ENCODE measurements at regions not wholly inside any gene's neighbourhood (a gene's known extent, or its start where the extent isn't known, plus 50 kb on each side); places are given as distances from the start of the nearest gene placed in this dataset.
"Not testable (repeated sequence)": the region's sequence is repeated elsewhere in the genome, so short reads cannot be mapped to it uniquely, and the experiment has no call there.

DNA sequence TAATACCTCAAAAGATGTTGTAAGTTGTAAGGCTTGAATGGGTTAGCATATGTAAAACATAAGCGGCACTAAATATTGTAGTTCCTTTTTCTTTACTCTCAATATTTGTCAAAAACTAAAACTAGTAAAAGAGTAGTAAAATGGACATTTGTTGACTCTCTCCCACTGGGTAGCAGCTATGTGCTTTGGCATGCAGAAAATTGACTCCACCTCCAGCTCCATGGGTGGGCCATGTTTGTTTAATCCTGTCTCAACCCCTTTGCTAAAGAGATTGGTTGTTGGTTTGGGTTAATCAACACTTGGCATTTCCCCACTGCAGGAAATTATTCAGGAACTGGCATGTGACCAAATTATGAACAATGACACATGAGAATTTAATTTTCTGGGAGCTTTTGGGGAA, 114.8 kb downstream of the EOMES start:
- no peak for DNase-seq
- Histone ChIP-seq H4K20me1 (ENCODE audit: insufficient read depth) (no peaks in the 10 kb centered on the region), H3K36me3 (replicated peaks in 1 of 2; ENCODE audit: control insufficient read depth in 1 of 2, insufficient read depth in 2 of 2, low read length in 1 of 2) (no peaks in the 10 kb centered on the region), H2AFZ (ENCODE audit: low read depth) (no peak overlapping the region), H3K9ac (no peak overlapping the region), H3K27ac (ENCODE audit: low read depth in 2 of 2, low read length in 1 of 2) (no peak overlapping the region), H3K4me3 (ENCODE audit: low read depth in 2 of 2, low read length in 1 of 2) (no peak overlapping the region), H3K27me3 (ENCODE audit: insufficient read depth) (no peaks in the 10 kb centered on the region), H3K79me2 (ENCODE audit: insufficient read depth) (no peaks in the 10 kb centered on the region), H3K4me2 (no peak overlapping the region), H3F3A (replicated peaks; ENCODE audit: insufficient read depth) (no peaks in the 10 kb centered on the region), H3K9me3 (no peaks in the 10 kb centered on the region), H3K9me2 (no peaks in the 10 kb centered on the region), H3K4me1 (ENCODE audit: control insufficient read depth in 1 of 2, insufficient read depth in 2 of 2, low read depth in 1 of 2, low read length in 1 of 2) (peaks cover 0 to 10% of the 10 kb centered on the region in 2 experiments; a peak in 1 of 4 replicates)
- TF ChIP-seq NFIC (IDR thresholded peaks at IDR 0.05; ENCODE audit: borderline replicate concordance) (peak; percentile 17; the same call in 1 of the 2 replicates), TCF12 (IDR thresholded peaks at IDR 0.05) (no peak)
- ChIA-PET POLR2A (no interaction called here), CTCF (no interaction called here)
- 85% methylated on average over 1 of the region's 1 CpG for WGBS (ENCODE audit: low lambda C conversion rate)

DNA sequence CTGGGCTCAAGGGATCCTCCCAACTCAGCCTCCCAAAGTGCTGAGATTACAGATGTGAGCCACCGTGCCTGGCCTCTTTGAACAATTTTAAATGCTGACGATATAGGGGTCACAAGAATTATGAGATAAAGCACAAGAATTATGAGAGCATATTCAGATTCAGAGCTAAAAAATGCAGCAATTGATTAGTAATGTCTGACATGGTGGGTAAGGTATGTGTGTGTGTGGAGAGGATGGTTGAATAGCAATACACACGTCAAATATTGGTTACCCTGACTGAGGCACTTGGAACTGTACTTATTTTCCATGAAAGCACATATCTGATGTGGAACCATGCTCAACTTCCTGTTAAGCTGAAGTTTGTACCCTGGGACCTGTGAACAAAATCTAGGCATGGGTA, 115.6 kb downstream of the EOMES start:
- WGBS (ENCODE audit: low lambda C conversion rate): 35% methylated on average over 3 of the region's 3 CpGs
- Histone ChIP-seq H3K4me2 (no peak overlapping the region), H3K9me3 (no peaks in the 10 kb centered on the region), H3K4me1 (ENCODE audit: control insufficient read depth in 1 of 2, insufficient read depth in 2 of 2, low read depth in 1 of 2, low read length in 1 of 2) (peaks cover 0 to 10% of the 10 kb centered on the region in 2 experiments; a peak in 1 of 4 replicates), H3K79me2 (ENCODE audit: insufficient read depth) (no peaks in the 10 kb centered on the region), H3K27ac (ENCODE audit: low read depth in 2 of 2, low read length in 1 of 2) (no peak overlapping the region), H3K9ac (no peak overlapping the region), H3K4me3 (ENCODE audit: low read depth in 2 of 2, low read length in 1 of 2) (no peak overlapping the region), H3K27me3 (ENCODE audit: insufficient read depth) (no peaks in the 10 kb centered on the region), H3K36me3 (replicated peaks in 1 of 2; ENCODE audit: control insufficient read depth in 1 of 2, insufficient read depth in 2 of 2, low read length in 1 of 2) (no peaks in the 10 kb centered on the region), H2AFZ (ENCODE audit: low read depth) (0 out of 2 replicates have a peak overlapping the region, but pooled peaks have one; percentile 40), H3K9me2 (no peaks in the 10 kb centered on the region), H3F3A (replicated peaks; ENCODE audit: insufficient read depth) (no peaks in the 10 kb centered on the region), H4K20me1 (ENCODE audit: insufficient read depth) (no peaks in the 10 kb centered on the region)
- no peak for DNase-seq
- ChIA-PET CTCF (interaction anchor here (0.6 kb wide), 2 partner anchors 12 to 149 kb away, joined by 3 read pairs; no protein-coding TSS in a partner anchor), POLR2A (no interaction called here)
- TF ChIP-seq SIN3A (IDR thresholded peaks at IDR 0.05; ENCODE audit: borderline replicate concordance, low read depth, low read length): no peak
- no peak for TF ChIP-seq CHD2 (IDR thresholded peaks at IDR 0.05; ENCODE audit: low read length, partially characterized antibody)
- TF ChIP-seq NRF1 (IDR thresholded peaks at IDR 0.05; ENCODE audit: low read depth, low read length): no peak

DNA sequence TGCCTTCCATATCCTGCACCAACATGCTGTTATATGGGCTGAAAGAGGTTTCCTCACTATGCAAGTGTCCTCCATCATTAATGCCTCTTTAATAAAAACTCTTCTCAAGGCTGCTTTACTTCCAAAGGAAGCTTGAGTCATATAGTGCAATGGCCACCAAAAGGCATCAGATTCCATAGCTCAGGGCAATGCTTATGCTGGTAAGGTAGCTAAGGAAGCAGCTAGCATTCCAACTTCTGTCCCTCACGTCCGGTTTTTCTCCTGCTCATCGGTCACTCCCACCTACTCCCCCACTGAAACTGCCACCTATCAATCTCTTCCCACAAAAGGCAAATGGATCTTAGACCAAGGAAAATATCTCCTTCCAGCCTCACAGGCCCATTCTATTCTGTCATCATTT, 117.1 kb upstream of the SLC4A7 start:
- H3K4me2 ChIP-seq; H3K9me2 ChIP-seq; H3K4me1 ChIP-seq (ENCODE audit: control insufficient read depth in 1 of 2, insufficient read depth in 2 of 2, low read depth in 1 of 2, low read length in 1 of 2); POLR2A ChIA-PET; H3K27ac ChIP-seq (ENCODE audit: low read depth in 2 of 2, low read length in 1 of 2); CTCF ChIA-PET; H3K79me2 ChIP-seq (ENCODE audit: insufficient read depth); H3K4me3 ChIP-seq (ENCODE audit: low read depth in 2 of 2, low read length in 1 of 2); H3K9me3 ChIP-seq; H3K9ac ChIP-seq; H3K36me3 ChIP-seq (replicated peaks in 1 of 2; ENCODE audit: control insufficient read depth in 1 of 2, insufficient read depth in 2 of 2, low read length in 1 of 2); DNase-seq; H2AFZ ChIP-seq (ENCODE audit: low read depth); H4K20me1 ChIP-seq (ENCODE audit: insufficient read depth); H3K27me3 ChIP-seq (ENCODE audit: insufficient read depth): not testable (repeated sequence)
- peaks cover 11% of the 10 kb centered on the region for H3F3A ChIP-seq (replicated peaks; ENCODE audit: insufficient read depth)
- 91% methylated on average over 3 of the region's 3 CpGs for WGBS (ENCODE audit: low lambda C conversion rate)

DNA sequence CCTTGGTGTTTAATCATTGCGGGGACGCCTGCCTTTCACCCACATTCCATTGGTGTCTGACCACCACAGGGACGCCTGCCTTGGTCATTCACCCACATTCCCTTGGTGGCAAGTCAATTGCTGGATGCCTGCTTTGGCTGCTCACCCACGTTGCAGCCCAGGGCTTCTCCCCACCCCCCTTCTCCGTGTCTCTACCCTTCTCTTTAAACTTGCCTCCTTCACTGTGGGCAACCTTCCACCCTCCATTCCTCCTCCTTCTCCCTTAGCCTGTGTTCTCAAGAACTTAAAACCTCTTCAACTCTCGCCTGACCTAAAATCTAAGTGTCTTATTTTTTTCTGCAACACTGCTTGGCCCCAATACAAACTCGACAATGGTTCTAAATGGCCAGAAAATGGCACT, 115.6 kb upstream of the SLC4A7 start:
- H3K4me1 ChIP-seq (ENCODE audit: control insufficient read depth in 1 of 2, insufficient read depth in 2 of 2, low read depth in 1 of 2, low read length in 1 of 2); H3K9me2 ChIP-seq; CTCF ChIA-PET; H2AFZ ChIP-seq (ENCODE audit: low read depth); H3K27ac ChIP-seq (ENCODE audit: low read depth in 2 of 2, low read length in 1 of 2); H3K9me3 ChIP-seq; H3K9ac ChIP-seq; H3K36me3 ChIP-seq (replicated peaks in 1 of 2; ENCODE audit: control insufficient read depth in 1 of 2, insufficient read depth in 2 of 2, low read length in 1 of 2); DNase-seq; H3K4me2 ChIP-seq; POLR2A ChIA-PET; H3K27me3 ChIP-seq (ENCODE audit: insufficient read depth); H4K20me1 ChIP-seq (ENCODE audit: insufficient read depth); H3K79me2 ChIP-seq (ENCODE audit: insufficient read depth); H3K4me3 ChIP-seq (ENCODE audit: low read depth in 2 of 2, low read length in 1 of 2): not testable (repeated sequence)
- 62% methylated on average over 7 of the region's 7 CpGs for WGBS (ENCODE audit: low lambda C conversion rate)
- peaks cover 16% of the 10 kb centered on the region for H3F3A ChIP-seq (replicated peaks; ENCODE audit: insufficient read depth)
